GM23338 (cell line): ENCODE measurements at regions not wholly inside any gene's neighbourhood (a gene's known extent, or its start where the extent isn't known, plus 50 kb on each side); places are given as distances from the start of the nearest gene placed in this dataset.

Experiments used
- CREB1 ChIP-seq: fragments of 250-450 bp; sonication (Bioruptor Pico); IDR thresholded peaks from 2 replicates; pipeline ENCODE4 v1.5.0; 2020; ENCODE audit warnings: low read depth, mild to moderate bottlenecking, moderate library complexity
- EZH2 ChIP-seq: fragments of 200-600 bp; sonication (generic); IDR thresholded peaks from one replicate; pipeline ENCODE4 v1.8.0; 2017; ENCODE audit warnings: antibody characterized with exemption, mild to moderate bottlenecking, low read depth; ENCODE audit not compliant: unreplicated experiment
- EZH2phosphoT487 ChIP-seq: fragments of 200-600 bp; sonication (generic); IDR thresholded peaks from one replicate; pipeline ENCODE4 v1.8.1; 2018; ENCODE audit warnings: antibody characterized with exemption; ENCODE audit not compliant: unreplicated experiment
- JUNB ChIP-seq: IDR thresholded peaks from one replicate; pipeline ENCODE4 v1.6.1; 2016; ENCODE audit warnings: antibody characterized with exemption; ENCODE audit not compliant: unreplicated experiment
- NANOG ChIP-seq: IDR thresholded peaks from 2 replicates; pipeline ENCODE4 v1.6.1; 2016; ENCODE audit warnings: antibody characterized with exemption, borderline replicate concordance
- POLR2AphosphoS5 ChIP-seq: IDR thresholded peaks from 2 replicates; pipeline ENCODE4 v1.6.1; 2016; ENCODE audit warnings: antibody characterized with exemption, low read depth
- STAT1 ChIP-seq: IDR thresholded peaks from one replicate; pipeline ENCODE4 v1.6.1; 2016; ENCODE audit warnings: antibody characterized with exemption; ENCODE audit not compliant: unreplicated experiment
- ZNF114 ChIP-seq: fragments of 250-450 bp; sonication (Bioruptor Pico); IDR thresholded peaks from 2 replicates; pipeline ENCODE4 v1.5.0; 2020; ENCODE audit warnings: mild to moderate bottlenecking, moderate library complexity
- ZNF331 ChIP-seq: fragments of 250-450 bp; sonication (Bioruptor Pico); IDR thresholded peaks from 2 replicates; pipeline ENCODE4 v1.5.0; 2020; ENCODE audit warnings: low read depth, mild to moderate bottlenecking, moderate library complexity
- TF ChIP-seq, protein P1 (sequence below), 2 experiments: fragments of 200-600 bp in 1 of 2; sonication (generic) in 1 of 2; conservative IDR thresholded peaks; 2 replicates each; pipeline versions ENCODE4 v1.5.1 to v1.6.1; 2016 to 2017; ENCODE audit warnings: antibody characterized with exemption in 2 of 2, low read depth in 2 of 2, mild to moderate bottlenecking in 2 of 2, moderate library complexity in 1 of 2
- TF ChIP-seq, protein P2 (sequence below): IDR thresholded peaks from one replicate; pipeline ENCODE4 v1.6.1; 2018; ENCODE audit warnings: antibody characterized with exemption; ENCODE audit not compliant: unreplicated experiment
- TF ChIP-seq, protein P3 (sequence below): fragments of 250-450 bp; sonication (Bioruptor Pico); IDR thresholded peaks from 2 replicates; pipeline ENCODE4 v1.5.0; 2020; ENCODE audit warnings: mild to moderate bottlenecking, moderate library complexity

DNA sequence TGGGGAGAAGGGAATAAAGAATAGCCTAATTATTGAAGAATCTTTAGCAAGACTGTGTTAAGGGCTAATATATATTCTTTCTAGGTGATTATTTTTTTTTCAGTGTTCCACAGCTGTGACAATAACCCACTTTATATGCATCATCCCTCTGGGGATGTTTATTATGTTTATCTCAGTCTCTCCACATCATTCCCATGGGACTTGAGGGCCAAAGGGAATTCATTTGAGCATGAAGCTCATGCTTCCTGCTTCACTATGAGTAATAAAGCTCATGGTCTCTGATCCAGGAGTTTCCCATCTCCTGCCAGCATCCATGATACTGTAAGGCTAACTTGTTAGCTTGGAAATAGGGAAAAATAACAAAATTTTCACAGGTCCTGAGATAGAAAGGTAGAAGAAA is 1888.4 kb downstream of the LRRC4C start:
- TF ChIP-seq, protein P1, sequence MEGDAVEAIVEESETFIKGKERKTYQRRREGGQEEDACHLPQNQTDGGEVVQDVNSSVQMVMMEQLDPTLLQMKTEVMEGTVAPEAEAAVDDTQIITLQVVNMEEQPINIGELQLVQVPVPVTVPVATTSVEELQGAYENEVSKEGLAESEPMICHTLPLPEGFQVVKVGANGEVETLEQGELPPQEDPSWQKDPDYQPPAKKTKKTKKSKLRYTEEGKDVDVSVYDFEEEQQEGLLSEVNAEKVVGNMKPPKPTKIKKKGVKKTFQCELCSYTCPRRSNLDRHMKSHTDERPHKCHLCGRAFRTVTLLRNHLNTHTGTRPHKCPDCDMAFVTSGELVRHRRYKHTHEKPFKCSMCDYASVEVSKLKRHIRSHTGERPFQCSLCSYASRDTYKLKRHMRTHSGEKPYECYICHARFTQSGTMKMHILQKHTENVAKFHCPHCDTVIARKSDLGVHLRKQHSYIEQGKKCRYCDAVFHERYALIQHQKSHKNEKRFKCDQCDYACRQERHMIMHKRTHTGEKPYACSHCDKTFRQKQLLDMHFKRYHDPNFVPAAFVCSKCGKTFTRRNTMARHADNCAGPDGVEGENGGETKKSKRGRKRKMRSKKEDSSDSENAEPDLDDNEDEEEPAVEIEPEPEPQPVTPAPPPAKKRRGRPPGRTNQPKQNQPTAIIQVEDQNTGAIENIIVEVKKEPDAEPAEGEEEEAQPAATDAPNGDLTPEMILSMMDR (conservative IDR thresholded peaks at IDR 0.05; ENCODE audit: low read depth in 2 of 2), result no peak
- no peak for TF ChIP-seq EZH2phosphoT487
- no peak for TF ChIP-seq EZH2
- TF ChIP-seq POLR2AphosphoS5, result no peak
- TF ChIP-seq JUNB, result no peak
- no peak for TF ChIP-seq CREB1 (CRISPR knock-in tag)
- TF ChIP-seq, protein P2, sequence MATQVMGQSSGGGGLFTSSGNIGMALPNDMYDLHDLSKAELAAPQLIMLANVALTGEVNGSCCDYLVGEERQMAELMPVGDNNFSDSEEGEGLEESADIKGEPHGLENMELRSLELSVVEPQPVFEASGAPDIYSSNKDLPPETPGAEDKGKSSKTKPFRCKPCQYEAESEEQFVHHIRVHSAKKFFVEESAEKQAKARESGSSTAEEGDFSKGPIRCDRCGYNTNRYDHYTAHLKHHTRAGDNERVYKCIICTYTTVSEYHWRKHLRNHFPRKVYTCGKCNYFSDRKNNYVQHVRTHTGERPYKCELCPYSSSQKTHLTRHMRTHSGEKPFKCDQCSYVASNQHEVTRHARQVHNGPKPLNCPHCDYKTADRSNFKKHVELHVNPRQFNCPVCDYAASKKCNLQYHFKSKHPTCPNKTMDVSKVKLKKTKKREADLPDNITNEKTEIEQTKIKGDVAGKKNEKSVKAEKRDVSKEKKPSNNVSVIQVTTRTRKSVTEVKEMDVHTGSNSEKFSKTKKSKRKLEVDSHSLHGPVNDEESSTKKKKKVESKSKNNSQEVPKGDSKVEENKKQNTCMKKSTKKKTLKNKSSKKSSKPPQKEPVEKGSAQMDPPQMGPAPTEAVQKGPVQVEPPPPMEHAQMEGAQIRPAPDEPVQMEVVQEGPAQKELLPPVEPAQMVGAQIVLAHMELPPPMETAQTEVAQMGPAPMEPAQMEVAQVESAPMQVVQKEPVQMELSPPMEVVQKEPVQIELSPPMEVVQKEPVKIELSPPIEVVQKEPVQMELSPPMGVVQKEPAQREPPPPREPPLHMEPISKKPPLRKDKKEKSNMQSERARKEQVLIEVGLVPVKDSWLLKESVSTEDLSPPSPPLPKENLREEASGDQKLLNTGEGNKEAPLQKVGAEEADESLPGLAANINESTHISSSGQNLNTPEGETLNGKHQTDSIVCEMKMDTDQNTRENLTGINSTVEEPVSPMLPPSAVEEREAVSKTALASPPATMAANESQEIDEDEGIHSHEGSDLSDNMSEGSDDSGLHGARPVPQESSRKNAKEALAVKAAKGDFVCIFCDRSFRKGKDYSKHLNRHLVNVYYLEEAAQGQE, result no peak
- no peak for TF ChIP-seq STAT1
- no peak for TF ChIP-seq NANOG
- no peak for TF ChIP-seq ZNF114
- TF ChIP-seq, protein P3, sequence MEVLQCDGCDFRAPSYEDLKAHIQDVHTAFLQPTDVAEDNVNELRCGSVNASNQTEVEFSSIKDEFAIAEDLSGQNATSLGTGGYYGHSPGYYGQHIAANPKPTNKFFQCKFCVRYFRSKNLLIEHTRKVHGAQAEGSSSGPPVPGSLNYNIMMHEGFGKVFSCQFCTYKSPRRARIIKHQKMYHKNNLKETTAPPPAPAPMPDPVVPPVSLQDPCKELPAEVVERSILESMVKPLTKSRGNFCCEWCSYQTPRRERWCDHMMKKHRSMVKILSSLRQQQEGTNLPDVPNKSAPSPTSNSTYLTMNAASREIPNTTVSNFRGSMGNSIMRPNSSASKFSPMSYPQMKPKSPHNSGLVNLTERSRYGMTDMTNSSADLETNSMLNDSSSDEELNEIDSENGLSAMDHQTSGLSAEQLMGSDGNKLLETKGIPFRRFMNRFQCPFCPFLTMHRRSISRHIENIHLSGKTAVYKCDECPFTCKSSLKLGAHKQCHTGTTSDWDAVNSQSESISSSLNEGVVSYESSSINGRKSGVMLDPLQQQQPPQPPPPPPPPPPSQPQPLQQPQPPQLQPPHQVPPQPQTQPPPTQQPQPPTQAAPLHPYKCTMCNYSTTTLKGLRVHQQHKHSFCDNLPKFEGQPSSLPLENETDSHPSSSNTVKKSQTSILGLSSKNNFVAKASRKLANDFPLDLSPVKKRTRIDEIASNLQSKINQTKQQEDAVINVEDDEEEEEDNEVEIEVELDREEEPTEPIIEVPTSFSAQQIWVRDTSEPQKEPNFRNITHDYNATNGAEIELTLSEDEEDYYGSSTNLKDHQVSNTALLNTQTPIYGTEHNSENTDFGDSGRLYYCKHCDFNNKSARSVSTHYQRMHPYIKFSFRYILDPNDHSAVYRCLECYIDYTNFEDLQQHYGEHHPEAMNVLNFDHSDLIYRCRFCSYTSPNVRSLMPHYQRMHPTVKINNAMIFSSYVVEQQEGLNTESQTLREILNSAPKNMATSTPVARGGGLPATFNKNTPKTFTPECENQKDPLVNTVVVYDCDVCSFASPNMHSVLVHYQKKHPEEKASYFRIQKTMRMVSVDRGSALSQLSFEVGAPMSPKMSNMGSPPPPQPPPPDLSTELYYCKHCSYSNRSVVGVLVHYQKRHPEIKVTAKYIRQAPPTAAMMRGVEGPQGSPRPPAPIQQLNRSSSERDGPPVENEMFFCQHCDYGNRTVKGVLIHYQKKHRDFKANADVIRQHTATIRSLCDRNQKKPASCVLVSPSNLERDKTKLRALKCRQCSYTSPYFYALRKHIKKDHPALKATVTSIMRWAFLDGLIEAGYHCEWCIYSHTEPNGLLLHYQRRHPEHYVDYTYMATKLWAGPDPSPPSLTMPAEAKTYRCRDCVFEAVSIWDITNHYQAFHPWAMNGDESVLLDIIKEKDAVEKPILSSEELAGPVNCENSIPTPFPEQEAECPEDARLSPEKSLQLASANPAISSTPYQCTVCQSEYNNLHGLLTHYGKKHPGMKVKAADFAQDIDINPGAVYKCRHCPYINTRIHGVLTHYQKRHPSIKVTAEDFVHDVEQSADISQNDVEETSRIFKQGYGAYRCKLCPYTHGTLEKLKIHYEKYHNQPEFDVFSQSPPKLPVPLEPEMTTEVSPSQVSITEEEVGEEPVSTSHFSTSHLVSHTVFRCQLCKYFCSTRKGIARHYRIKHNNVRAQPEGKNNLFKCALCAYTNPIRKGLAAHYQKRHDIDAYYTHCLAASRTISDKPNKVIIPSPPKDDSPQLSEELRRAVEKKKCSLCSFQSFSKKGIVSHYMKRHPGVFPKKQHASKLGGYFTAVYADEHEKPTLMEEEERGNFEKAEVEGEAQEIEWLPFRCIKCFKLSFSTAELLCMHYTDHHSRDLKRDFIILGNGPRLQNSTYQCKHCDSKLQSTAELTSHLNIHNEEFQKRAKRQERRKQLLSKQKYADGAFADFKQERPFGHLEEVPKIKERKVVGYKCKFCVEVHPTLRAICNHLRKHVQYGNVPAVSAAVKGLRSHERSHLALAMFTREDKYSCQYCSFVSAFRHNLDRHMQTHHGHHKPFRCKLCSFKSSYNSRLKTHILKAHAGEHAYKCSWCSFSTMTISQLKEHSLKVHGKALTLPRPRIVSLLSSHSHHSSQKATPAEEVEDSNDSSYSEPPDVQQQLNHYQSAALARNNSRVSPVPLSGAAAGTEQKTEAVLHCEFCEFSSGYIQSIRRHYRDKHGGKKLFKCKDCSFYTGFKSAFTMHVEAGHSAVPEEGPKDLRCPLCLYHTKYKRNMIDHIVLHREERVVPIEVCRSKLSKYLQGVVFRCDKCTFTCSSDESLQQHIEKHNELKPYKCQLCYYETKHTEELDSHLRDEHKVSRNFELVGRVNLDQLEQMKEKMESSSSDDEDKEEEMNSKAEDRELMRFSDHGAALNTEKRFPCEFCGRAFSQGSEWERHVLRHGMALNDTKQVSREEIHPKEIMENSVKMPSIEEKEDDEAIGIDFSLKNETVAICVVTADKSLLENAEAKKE (CRISPR knock-in tag), result no peak
- TF ChIP-seq ZNF331 (CRISPR knock-in tag), result no peak
